ENCODE measurements at regions not wholly inside any gene's neighbourhood (a gene's known extent, or its start where the extent isn't known, plus 50 kb on each side); places are given as distances from the start of the nearest gene placed in this dataset.

- H2AFZ ChIP-seq: no peak overlapping the region
- no peaks in the 10 kb centered on the region; the same call in 1 of the 2 replicates for H3K4me1 ChIP-seq (replicated peaks; ENCODE audit: insufficient read depth)
- no peaks in the 10 kb centered on the region for H3K9me2 ChIP-seq (ENCODE audit: insufficient read depth)
- POLR2A ChIA-PET (ENCODE audit: unreplicated experiment): no interaction called here
- H3K27ac ChIP-seq: no peak overlapping the region
- no peaks in the 10 kb centered on the region for H3K36me3 ChIP-seq (ENCODE audit: low read depth)
- CTCF ChIA-PET: no interaction called here
- no peak overlapping the region for H3K4me3 ChIP-seq
- H3F3A ChIP-seq (ENCODE audit: insufficient read depth, low read depth): no peaks in the 10 kb centered on the region
- DNase-seq: no peak
- H3K4me2 ChIP-seq: no peak overlapping the region
- BruUV-seq (replicated peaks): no TSS peak
- H3K27me3 ChIP-seq (ENCODE audit: insufficient read depth, low read depth): no peaks in the 10 kb centered on the region
- intact Hi-C loops (cut with micrococcal nuclease; ENCODE audit: unreplicated experiment): no loop called here
- H4K20me1 ChIP-seq (ENCODE audit: insufficient read depth): no peaks in the 10 kb centered on the region
- no peaks in the 10 kb centered on the region for H3K9me3 ChIP-seq (ENCODE audit: insufficient read depth, low read depth)
- TF ChIP-seq EZH2 (IDR thresholded peaks at IDR 0.05; ENCODE audit: low read depth) (no peak), CTCF (conservative IDR thresholded peaks at IDR 0.05) (no peak)
- H3K79me2 ChIP-seq (ENCODE audit: low read depth): no peaks in the 10 kb centered on the region
Measured at GRCh38 chr14:34177466-34177865, 226.6 kb upstream of the EGLN3 start.

- no peaks in the 10 kb centered on the region for H3K79me2 ChIP-seq (ENCODE audit: low read depth)
- ChIA-PET POLR2A (ENCODE audit: unreplicated experiment) (no interaction called here), CTCF (no interaction called here)
- H3K9me2 ChIP-seq (ENCODE audit: insufficient read depth): no peaks in the 10 kb centered on the region
- TF ChIP-seq CTCF (conservative IDR thresholded peaks at IDR 0.05) (no peak), EZH2 (IDR thresholded peaks at IDR 0.05; ENCODE audit: low read depth) (no peak)
- no peak overlapping the region for H3K4me2 ChIP-seq
- H3K27ac ChIP-seq: no peak overlapping the region
- H3F3A ChIP-seq (ENCODE audit: insufficient read depth, low read depth): no peaks in the 10 kb centered on the region
- H3K9me3 ChIP-seq (ENCODE audit: insufficient read depth, low read depth): no peaks in the 10 kb centered on the region
- intact Hi-C loops (cut with micrococcal nuclease; ENCODE audit: unreplicated experiment): no loop called here
- H3K27me3 ChIP-seq (ENCODE audit: insufficient read depth, low read depth): no peaks in the 10 kb centered on the region
- H3K4me1 ChIP-seq (replicated peaks; ENCODE audit: insufficient read depth): no peaks in the 10 kb centered on the region; the same call in 1 of the 2 replicates
- H2AFZ ChIP-seq: no peak overlapping the region
- no peak for DNase-seq
- no peaks in the 10 kb centered on the region for H4K20me1 ChIP-seq (ENCODE audit: insufficient read depth)
- H3K36me3 ChIP-seq (ENCODE audit: low read depth): no peaks in the 10 kb centered on the region
- no TSS peak for BruUV-seq (replicated peaks)
- H3K4me3 ChIP-seq: no peak overlapping the region
Measured at GRCh38 chr14:34175574-34175973, 224.7 kb upstream of the EGLN3 start.

- Histone ChIP-seq H3K4me2 (no peak overlapping the region), H4K20me1 (ENCODE audit: insufficient read depth) (no peaks in the 10 kb centered on the region), H3K4me1 (replicated peaks; ENCODE audit: insufficient read depth) (no peaks in the 10 kb centered on the region), H3K9me3 (ENCODE audit: insufficient read depth, low read depth) (no peaks in the 10 kb centered on the region), H3K27me3 (ENCODE audit: insufficient read depth, low read depth) (no peaks in the 10 kb centered on the region), H3F3A (ENCODE audit: insufficient read depth, low read depth) (no peaks in the 10 kb centered on the region), H3K36me3 (ENCODE audit: low read depth) (no peaks in the 10 kb centered on the region), H3K27ac (no peak overlapping the region), H2AFZ (no peak overlapping the region), H3K9me2 (ENCODE audit: insufficient read depth) (no peaks in the 10 kb centered on the region), H3K79me2 (ENCODE audit: low read depth) (no peaks in the 10 kb centered on the region), H3K4me3 (no peak overlapping the region)
- TF ChIP-seq CTCF (conservative IDR thresholded peaks at IDR 0.05): no peak
- no peak for TF ChIP-seq EZH2 (IDR thresholded peaks at IDR 0.05; ENCODE audit: low read depth)
- POLR2A ChIA-PET (ENCODE audit: unreplicated experiment): no interaction called here
- no TSS peak for BruUV-seq (replicated peaks)
- intact Hi-C loops (cut with micrococcal nuclease; ENCODE audit: unreplicated experiment): no loop called here
- no peak for DNase-seq
- CTCF ChIA-PET: no interaction called here
Measured at GRCh38 chr14:34174973-34175372, 224.1 kb upstream of the EGLN3 start.
